HG02678 (cell line): ENCODE measurements at regions not wholly inside any gene's neighbourhood (a gene's known extent, or its start where the extent isn't known, plus 50 kb on each side); places are given as distances from the start of the nearest gene placed in this dataset.
"Not testable (repeated sequence)": the region's sequence is repeated elsewhere in the genome, so short reads cannot be mapped to it uniquely, and the experiment has no call there.

Experiments
- ATAC-seq: cut with Tn5 transposase; IDR thresholded peaks from one replicate; pipeline ENCODE4 v1.9.1; 2021; ENCODE audit warnings: mild to moderate bottlenecking, moderate library complexity; ENCODE audit not compliant: unreplicated experiment

DNA sequence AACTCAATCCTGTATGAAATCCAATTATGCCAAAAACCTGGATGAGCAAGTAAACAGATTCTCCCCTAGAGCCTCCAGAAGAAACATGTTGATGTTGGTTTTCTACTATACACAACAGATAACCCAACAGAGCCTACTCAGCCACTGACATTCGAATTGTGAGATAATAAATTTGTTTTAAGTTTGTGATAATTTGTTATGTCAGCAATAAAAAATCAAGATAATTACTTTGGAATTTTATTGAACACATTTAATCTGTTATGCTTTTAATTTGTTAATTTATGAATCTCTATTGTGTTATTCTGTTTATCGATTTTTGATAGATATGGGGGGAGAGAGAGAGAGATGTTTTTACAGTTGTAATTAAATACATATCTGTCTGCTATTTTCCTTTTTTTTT lies 1016.1 kb upstream of the PCDH7 start:
- ATAC-seq = no peak

DNA sequence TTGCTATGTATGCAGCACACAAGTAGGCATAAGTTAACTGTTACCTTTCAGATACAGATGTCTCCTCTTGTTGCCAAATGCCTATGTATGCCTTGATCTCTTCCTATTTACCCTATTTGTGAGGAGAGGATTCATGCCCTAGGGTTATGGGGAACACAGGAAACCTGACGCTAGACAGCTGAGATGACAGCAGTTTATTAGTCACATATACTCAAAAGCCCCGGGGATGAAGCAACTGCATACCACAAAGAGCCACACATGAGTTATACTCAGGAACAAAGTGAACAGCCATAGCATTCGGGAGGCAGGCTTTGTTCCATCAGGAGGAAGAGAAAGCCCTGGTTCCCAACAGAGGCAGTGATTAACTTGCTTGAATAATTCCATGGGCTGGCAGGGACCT lies 1011.7 kb upstream of the PCDH7 start:
- no peak for ATAC-seq

DNA sequence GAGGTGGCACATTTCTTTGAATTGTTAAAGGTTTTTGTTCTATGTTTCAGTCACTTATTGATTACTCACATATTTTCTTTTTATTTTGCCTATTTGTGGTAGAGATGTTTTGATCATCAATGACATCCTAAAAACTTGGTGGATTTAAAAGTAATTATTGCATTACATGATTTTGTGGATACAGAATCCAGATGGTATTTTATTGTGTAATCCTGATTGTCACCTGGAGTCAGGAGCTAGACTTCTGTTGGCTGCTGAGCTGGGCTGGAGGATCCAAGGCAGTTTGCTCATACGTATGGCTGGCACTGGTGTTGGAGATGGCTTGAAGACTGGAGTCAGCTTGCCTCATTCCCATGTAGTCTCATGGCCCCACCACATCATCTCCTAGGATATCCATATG lies 1009.6 kb upstream of the PCDH7 start:
- no peak for ATAC-seq

DNA sequence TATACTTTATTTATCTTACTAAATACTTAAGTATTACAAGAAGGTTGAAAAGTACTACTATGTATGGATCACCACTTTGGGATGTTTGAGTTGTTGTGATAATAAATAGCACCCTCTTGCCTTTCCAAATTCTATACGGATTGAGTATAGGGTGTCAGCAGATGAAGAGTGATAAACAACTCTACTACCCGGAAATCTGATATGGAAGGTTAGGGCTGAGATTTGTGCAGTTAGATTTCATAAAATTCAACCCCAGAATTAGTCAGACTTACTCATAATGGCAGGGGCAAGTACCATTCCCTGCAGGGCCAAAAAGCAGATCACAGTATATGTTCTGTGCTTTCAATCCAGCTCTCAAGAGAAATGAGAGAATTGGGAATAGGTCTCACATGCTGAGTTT lies 1008.9 kb upstream of the PCDH7 start:
- no peak for ATAC-seq

DNA sequence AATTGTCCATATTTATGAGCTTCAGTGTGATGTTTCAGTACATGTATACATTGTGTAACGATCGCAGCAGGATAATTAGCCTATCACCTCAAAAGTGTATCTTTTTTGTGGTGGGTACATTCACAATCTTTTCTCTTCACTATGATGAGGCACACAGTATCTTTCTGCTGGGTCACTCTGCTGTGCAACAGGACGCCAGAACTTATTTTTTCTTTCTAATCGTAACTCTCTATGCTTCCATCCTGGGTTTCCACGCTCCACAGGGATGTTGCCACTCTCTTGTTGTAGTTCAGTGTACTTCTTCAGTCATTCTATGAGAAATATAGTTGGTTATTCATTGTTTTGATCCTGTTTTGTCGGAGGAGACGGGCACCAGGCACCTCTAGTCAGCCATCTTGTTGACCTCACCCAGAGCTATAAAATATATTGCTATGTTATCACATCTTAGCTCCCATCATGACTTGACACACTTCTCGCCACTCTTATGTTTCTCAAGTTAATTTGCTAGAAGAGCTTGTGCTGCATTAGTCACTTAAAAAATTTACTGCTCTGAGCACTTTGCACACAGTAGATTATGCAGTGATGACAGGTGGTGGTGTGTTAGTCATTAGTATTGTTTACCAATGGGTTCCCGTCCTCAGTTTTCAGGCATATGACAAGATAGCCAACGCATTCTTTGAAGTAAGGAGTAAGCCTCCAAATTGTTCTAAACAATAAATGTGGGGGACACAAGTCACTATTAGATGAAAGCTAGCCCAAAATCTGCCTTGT lies 1002.7 kb upstream of the PCDH7 start:
- ATAC-seq = no peak

DNA sequence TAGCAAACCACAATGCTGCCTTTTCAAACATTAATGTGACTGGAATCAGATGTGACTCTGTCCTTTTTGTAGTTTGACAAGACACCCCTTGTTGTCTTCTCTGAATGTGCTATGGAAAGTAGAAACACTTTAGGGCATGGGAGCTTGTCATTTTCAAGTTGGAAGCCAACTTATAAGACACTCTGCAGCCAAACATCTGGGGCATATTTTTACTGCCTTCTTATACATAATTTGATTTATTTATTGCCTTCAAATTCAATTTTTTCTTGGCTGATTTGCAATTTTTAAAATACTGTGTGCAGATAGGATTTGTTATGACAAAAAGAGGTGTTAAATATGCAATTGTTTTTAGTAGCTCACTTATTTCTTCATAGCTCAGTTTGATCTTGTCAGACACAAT lies 1002.0 kb upstream of the PCDH7 start:
- ATAC-seq = no peak

DNA sequence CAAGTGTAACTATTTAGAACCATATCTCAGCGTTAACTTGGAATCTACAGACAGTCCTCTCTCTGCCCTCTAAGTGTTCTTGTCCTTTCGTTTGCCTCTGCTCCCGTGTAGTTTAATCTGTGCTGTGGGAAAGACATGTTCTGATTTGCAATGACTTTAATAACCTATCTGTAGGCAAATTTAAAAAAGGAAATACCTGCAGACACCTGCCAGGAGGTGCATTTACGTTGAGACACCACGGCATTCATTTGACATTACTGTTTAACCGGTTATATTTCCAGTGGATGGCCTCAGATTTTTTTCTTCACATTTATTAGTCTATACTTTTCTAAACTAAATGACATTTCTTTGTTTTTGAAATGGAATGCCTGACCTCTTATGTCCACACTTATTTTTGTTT lies 997.9 kb upstream of the PCDH7 start:
- no peak for ATAC-seq

DNA sequence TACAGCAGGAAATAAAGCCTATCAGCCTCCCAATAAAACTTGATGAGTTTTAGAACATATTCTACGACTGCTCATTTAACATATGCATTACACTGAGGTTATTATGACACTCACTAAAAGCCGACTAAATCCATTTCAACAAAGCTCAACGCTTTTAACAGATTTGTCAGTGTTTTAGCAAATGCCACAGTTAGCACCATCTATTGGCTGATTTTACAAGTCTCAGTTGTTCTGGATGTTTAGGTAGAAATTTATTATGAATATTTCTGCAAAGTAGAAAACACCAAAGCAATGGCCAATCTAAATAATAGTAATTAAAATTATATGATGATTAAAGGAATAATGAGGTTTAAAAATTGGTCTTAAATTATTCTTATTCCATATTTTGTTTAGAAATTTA lies 993.2 kb upstream of the PCDH7 start:
- ATAC-seq = no peak

DNA sequence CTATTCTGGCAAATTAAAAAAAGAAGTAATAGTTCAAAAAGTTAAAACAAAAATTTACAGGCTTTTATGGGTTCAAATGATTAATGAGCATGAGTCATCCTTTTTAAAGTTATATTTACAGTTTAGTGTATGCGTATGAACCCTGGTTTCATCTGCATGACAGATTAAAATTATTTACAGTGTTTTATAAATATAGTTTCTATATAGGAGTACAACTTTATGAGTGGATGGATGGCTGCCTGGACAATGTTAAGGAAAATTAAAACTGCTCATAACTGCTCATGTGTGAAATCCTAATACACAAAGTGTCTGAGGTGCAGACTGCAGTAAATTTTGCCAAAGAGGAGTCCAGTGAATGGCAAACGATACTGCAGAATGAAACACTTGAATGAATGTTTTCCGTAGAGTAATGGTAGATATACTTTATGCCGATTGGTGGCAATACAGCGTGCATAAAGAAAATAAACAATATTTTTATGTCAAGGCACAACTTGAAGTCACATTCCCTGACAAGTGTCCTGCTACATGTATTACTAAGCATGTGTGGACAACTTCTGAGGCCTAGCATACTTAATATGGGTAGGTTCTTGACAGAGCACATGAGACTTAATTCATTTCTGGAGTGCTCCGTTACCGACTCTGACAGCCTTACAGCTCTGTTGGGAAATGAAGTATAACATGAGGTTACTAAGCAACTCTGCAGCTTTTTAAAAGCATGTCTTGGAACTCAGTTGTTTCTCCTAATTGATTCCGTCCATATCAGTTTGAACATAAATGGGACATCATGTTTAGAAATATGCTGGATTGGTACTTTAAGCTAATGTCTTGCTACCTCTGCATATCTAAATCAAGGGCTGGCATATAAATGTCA lies 985.6 kb upstream of the PCDH7 start:
- no peak for ATAC-seq

DNA sequence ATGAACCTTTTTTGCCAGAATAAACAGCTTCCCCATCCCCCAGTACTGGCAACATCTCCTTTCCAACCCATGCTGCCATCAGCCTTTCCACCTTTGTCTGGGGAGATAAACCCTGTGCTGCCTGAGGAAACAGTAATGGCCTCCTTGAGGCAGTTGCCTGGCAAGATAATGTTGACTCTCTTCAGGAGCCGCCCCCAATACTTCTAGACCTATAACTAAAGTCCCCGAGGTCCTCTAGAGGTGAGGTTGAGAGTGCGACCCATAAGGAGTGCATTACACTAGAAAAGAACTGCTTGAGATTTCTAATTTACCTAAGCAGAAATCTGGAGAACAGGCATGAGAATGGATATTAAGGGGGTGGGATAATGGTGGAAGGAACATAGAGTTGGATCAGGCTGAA lies 963.2 kb upstream of the PCDH7 start:
- ATAC-seq = no peak

DNA sequence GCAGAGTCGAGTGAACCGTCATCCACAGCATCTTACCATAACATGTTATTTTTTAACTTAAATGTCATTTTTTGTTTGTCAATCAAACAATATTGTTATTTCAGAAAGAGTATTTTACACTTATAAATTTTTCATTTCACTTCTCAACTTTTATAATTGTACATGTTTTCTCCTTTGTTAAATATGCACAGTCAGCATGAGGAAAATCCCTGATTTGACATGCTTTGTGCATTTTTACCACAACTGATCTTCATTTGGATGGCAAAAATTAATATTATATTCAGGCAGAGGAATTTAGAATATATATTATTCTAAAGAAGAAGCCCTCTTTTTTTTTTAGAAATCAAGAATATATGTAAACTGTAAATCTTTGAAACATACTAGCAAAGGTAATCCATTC lies 958.0 kb upstream of the PCDH7 start:
- no peak for ATAC-seq

DNA sequence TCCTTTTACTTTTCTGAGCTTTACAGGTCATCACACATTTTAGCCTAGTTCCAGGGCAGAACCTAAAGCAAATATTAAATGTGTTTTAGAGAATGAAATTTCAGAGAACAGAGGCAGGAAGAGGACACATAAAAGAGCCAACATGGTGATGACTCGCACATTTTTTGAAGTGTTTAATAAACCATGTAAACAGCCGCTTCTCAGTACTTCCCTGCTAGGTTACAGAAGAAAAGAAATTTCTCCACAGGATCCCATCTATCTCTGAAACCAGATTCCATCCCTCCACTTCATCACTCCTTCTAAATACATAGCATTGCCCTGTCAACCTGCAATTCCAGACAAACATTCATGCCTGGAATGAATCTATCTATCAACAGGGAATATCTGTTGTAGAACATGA lies 949.5 kb upstream of the PCDH7 start:
- ATAC-seq = no peak

DNA sequence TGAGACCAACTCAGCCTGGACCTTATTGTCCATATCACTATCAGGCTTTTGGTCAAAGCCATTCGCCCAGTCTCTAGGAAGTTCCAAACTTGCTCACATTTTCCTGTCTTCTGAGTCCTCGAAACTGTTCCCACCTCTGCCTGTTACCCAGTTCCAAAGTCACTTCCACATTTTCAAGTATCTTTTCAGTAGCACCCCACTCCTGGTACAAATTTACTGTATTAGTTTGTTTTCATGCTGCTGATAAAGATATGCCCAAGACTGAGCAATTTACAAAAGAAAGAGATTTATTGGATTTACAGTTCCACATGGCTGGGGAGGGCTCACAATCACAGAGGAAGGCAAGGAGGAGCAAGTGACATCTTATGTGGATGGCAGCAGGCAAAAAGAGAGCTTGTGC lies 932.0 kb upstream of the PCDH7 start:
- ATAC-seq = not testable (repeated sequence)

DNA sequence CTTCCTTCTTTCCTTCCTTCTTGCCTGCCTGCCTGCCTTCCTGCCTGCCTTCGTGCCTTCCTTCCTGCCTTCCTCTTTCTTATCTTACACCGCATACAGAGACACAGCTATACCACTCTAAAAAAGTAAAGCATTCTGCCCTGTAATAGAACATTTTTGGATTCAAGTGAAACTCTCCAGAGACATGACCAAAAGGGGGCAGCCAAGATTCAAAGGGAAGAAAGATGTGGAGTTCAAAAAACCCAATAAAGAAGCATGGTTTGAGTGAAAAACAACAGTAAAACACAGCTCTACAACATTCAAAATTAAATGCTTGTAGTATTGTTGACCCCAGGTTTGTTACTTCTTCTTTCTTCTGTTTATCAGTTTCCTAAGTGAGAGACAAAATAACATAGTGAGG lies 914.9 kb upstream of the PCDH7 start:
- ATAC-seq = no peak

DNA sequence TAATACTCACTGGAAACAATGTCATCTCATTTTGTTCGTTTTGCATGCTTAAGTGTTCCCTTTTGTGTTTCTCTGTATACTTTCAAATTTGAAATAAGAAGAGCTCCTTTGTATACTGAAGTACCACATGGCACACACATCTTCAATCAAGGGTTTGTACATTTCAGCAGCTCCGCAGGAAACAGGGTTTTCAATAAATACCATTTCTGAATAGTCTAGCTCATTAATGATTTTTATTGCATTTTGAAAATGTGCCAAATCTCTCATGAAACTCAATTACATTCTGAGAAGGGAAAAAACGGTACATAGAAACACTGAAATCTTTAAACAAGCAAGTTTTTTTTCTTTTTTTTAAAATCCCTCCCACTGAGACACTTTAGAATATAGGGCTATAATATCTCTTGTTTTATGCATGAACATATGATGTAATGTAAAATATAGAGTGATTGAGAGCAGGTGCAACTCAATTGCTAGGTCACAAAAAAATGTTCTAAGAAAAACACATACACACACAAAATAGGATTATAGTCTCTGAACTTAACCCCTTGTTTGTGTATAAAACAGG lies 914.2 kb upstream of the PCDH7 start:
- ATAC-seq = no peak

DNA sequence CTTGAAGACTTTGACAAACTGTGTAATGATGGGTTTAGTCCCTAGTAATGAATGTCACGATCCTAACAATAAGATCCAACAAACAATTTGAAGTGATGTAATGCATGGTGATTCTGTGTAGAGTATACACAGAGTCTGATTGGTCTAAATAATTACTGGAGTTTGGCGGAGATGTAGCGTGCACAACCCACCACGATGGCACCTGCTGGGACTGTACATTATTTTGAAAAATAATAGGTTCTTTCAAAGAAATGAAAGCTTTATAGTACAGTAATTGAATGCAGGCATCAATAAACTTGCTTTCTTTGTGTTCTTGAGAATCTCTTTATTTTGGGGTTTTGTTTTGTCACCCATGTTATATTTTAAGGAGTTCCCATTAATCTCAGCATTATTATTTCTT lies 902.2 kb upstream of the PCDH7 start:
- ATAC-seq = no peak

DNA sequence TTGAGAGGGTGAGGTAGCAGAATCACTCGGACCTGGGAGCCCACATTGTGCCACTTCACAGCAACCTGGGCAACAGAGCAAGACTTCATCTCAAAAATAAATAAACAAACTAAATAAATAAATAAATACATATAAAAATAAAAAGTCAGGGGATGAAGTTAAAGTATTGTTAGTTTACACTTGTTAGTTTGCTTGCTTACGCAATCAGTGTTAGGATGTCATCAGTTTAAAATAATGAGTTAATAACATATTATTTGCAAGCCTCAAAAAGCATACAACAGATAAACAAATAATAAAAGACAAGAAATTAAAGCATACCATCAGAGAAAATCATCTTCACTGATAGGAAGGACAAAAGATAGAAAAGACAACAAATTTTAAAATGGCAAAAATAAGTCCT lies 891.1 kb upstream of the PCDH7 start:
- ATAC-seq = no peak

DNA sequence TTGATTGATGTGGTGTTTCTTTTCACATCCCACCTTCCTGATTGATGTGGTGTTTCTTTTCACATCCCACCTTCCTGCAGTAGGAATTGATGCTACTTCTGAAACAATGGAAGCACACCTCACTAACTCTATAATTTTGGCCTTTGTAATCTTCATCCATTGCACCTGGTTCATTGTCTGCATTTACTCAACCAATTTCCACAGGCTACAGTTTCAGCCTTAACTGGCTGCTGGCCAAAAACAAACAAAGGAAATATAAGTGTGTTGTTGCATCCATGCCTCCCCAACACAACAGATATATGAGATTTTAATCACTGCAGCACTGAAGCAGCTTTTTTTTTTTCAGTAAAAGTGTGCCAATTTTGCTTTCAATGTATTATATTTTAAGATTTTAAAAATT lies 867.6 kb upstream of the PCDH7 start:
- ATAC-seq = no peak

DNA sequence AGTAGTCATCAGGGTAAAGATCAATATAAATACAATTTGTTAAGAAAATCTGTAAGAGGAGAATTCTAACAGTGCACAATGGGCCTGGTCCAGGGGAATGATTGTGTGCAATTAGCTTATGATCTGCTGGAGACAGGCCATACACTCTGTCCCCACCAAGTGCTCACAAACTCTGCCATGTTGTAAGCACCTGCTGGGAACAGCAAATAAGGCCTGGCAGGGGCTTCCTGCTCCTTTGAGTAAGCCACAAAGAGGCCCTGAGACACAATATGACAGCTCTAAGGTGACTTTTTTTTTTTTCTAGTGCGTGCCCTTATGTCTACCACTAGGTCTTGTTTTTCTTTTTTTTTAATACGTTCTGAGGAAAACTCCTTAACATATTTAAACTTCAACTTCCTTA lies 866.3 kb upstream of the PCDH7 start:
- ATAC-seq = no peak

DNA sequence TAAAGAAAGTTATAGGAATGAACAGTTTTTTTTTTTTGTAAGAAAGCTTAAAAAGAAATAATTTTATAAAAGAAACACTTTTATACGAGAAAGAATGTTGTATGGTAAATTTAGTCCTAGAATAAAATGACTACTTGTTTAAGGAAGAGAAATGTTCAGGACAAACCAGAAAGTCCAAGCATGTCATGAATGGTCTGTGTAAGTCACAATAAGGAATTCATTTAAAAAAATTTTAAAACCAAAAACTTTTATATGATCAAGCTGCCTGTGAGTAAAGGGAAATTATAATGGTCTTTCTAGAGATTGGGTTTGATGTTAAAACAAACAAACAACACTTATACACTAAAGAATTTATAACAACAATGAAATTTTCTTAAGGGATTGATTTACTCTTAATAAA lies 858.9 kb upstream of the PCDH7 start:
- ATAC-seq = no peak

DNA sequence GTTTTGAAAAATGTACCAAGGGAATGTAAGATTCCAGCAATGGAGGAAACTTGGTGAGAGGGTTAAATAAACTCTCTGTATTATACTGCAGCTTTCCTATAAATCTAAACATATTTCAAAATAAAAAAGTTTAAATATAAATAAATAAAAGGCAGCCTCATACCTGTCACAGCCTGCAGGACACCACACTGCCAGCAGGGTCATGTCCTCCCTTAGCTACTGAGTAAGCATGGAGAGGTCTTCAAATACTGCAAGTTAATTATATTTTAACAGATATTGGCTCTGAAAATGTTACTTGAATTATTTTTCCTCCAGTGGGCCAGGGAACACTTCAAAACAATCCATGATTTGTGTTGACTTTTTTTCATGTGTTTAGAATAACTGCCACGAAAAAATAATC lies 852.8 kb upstream of the PCDH7 start:
- ATAC-seq = no peak

DNA sequence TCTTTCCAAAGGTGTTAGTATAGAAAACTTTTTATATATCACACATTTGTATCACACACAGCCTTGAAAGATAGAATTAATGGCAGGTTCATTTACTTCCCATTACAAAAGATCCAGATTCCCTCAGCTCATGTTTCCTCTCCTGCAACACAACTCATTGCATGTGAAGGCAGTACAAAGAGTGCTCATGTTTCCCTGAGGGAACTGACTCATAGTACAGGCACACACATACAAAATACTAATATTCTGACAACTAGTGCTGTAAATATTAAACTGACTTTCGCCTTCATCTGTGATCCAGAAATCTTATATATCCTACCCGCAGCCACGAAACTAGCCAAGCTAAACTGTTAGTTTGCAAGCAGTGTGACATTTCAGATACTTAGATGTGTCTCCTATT lies 819.8 kb upstream of the PCDH7 start:
- no peak for ATAC-seq
